ENCODE measurements at regions not wholly inside any gene's neighbourhood (a gene's known extent, or its start where the extent isn't known, plus 50 kb on each side); places are given as distances from the start of the nearest gene placed in this dataset.

DNA sequence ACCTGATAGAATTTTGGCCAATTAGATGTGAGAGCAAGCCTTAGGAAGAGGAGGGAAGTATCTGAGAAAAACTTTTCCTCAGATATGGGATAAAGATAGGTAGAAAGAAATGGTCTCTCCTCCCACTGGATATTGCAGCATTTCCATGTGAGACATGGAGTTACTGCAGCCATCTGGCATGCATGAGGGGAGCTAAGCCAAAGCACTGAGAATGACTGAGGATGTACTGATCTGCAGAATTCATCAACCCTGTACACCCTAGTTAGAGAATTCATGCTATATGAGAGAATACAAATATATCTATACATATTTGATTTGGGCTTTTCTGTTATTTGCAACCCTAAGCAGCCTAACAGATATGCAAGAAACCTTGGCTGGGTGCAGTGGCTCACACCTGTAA is 52.5 kb upstream of the RPL34 start:
- no peak for DNase-seq (ENCODE audit: low read depth)

DNA sequence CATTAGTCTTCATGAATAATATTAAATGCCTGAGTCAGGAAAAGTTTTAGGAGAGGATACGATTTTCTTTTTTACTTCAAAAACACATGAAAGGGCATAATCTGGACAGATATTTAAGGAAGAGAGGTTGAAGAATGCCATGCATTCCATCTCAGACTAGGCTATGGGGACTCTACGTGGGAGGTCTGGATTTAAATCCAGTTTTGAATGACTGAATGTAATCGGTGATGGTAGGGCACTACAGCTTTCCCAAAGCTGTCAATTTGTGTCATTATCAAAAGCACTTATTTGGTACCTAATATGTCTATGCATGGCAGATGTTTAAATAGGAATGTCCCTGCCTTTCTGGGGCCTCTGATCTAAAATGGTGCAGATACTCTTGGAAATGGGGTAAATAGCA is 59.3 kb upstream of the RPL34 start:
- DNase-seq (ENCODE audit: low read depth) = no peak

DNA sequence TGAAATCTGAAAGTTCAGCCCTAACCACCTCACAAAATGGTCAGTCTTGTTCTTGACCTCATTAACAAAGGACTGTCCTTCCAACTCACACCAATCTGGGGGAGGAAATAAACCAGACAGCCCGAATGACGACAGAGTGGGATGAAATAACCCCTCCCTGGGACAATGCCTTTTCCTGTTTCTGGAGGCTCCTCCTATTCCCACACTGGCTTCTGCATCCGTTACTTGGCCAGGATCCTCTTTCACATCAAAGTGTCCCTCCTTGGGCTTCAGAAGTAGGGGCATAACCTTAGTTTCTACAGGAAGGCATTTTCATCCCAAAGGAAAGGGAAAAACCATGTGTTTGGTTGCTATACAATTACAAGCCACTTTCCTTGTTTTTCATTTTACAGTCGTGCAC is 59.8 kb upstream of the RPL34 start:
- no peak for DNase-seq (ENCODE audit: low read depth)

DNA sequence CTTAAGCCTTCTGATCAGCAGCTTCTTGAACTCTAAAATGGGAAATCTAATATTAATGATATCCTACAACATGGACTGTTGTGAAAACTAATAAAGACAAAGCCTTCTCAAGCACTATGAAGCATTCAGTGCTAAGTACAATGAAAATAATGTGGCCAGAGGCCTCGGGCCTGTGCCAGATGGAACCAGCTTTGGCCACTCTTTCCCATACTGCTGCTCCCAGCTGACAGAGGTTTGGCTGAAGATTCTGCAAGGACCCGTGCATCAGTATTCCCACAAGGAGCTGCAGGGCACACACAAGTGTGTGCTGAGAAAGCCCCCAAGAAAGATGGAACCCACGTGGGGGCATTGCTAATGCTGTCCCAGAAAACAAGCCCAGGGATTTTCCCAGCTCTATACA is 60.5 kb upstream of the RPL34 start:
- no peak for DNase-seq (ENCODE audit: low read depth)

DNA sequence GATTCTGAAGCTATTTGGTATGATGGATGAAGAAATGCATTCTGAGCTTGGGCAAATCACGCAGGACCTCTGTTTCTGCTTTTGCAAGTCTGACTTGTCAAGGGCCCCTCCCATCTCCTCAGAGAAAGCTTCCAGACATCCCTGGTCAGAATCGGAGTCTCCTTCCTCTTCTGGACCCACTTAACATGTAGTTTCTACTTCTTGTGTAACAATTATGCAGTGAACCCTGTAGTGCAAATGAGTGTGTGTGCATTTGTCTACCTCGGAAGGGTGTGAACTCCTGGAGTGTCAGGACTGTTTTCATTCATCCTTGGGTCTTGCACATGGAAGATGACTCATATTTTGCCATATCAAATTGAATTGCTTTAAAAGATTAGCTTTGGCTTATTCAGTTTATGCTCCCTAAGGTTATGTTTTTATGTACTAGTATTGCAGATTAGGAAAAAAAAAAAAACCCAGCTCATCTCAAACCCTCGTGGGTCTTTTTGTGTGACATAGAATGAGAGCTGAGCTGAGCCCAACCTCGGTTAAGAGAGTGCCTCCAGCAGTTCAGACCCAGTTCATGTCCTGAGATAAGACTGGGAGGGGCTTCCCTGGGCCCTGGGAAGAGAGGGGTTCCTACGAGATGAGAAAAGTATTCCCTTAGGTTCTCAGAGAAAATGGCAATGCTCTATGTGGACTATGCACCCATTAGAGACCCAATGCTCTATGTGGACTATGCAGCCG is 61.1 kb upstream of the RPL34 start:
- DNase-seq (ENCODE audit: low read depth) = no peak

DNA sequence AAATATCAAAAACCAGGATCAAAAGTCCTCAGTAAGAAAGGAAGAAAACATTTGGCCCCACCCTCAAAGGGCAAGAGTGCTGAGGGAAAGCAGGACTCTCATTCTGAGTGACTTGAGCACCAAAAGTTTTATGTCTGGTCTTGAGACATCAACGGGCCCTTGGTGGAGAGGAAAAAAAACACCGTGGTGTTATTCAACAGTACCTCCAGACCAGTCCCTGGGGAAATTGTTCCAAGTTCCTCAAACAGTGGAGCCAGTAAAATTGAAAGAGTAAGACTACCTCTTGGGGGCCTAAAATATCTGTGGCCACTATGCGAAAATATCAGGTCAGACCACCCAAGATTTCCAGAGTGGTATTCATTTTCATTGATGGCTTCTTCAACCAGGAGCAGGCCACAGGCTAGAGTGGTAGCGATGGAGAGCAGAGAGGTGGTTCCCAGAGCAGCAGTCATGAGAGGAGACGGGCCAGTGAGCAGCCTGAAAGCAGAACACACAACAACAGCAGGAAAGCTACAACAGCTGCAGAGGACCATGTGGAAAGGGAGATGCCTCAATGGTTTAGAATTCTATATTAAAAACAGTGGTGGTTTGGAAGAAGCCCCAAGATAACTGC is 63.7 kb upstream of the RPL34 start:
- no peak for DNase-seq (ENCODE audit: low read depth)

DNA sequence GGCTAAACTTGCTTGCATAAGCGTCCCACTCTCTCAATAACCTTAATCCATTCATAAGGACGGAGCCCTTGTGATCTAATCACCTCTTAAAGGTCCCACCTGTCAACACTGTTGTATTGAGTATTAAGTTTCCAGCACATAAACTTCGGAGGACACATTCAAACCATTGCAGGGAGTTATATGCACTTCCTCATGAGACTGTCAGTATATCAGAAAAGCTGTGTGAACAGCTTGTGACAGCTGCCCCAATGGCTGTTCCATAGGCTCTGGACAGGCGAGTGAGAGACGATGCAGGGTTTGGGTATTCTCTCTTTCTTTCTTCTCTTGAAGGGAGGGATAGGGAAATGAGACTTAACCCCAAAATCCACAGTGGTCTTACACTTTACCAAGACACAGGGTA is 64.2 kb upstream of the RPL34 start:
- DNase-seq (ENCODE audit: low read depth) = no peak

DNA sequence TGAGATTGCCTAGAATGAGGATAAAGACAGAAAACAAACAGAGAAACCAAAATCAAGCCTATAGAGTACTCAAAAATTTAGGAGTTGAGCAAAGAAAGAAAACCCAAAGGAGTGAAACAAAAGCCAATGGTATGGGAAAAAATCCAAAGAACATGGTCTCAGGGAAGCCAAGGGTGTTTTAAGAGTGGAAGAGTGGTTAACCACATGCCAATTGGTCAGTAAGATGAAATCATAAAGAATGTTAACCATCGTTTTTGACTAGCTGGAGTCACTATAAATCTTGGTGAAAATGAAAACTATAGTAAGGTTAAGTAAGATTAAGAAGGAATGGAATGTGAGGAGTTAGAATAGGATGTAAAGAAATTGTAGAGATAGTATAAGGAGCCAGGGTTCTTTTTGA is 64.7 kb upstream of the RPL34 start:
- no peak for DNase-seq (ENCODE audit: low read depth)

DNA sequence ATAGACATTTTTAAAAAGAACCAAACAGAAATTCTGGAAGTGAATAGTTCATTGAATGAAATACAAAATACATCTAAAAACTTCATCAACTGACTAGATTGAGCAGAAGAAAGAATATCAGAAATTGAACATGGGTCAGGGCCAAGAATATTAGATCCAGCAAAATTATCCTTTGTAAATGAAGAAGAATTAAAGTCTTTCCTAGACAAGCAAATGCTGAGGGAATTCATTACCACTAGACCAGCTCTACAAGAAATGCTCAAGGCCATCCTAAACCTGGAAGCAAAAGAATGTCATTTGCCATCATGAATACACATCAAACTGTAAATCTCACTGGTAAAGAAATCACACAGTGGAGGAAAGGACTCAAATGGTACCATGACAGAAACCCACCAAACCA is 72.7 kb upstream of the RPL34 start:
- no peak for DNase-seq (ENCODE audit: low read depth)

DNA sequence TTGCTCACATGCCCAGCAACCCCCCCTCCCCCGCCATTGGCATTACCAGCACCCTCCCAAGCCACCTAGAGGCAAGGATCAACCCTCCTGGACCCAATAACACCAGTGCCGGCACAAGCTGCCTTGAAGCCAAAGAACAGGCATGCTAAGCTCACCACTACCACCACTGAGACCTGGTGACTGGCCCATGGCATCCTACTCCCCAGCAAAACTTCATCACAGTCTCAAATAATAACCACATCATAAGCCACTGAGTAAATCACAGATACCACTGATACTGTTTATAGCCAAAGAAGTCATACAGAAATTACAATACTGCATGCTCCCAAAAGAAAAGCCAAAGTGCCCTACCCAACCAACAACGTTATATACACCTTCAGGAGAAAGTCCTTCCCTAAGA is 73.6 kb upstream of the RPL34 start:
- no peak for DNase-seq (ENCODE audit: low read depth)

DNA sequence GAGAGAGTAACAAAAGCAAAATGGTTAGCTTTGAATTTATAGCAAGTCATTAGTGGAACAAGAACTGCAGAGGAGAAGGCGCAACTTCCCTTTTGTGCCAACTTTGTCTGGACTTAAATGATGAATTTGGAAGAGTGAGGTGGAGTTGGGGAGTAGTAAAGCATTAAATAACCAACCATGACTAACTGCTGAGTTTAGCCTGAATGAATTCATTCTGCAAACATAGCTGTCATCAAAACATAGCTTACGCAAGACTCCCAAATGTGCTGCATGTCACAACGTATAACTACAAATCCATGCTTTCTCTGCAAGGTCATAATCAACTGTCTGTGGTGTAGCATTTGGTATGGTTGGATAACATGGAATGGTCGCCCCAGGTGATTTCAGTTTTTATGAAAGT is 75.9 kb upstream of the RPL34 start:
- DNase-seq (ENCODE audit: low read depth) = peak; percentile 4

DNA sequence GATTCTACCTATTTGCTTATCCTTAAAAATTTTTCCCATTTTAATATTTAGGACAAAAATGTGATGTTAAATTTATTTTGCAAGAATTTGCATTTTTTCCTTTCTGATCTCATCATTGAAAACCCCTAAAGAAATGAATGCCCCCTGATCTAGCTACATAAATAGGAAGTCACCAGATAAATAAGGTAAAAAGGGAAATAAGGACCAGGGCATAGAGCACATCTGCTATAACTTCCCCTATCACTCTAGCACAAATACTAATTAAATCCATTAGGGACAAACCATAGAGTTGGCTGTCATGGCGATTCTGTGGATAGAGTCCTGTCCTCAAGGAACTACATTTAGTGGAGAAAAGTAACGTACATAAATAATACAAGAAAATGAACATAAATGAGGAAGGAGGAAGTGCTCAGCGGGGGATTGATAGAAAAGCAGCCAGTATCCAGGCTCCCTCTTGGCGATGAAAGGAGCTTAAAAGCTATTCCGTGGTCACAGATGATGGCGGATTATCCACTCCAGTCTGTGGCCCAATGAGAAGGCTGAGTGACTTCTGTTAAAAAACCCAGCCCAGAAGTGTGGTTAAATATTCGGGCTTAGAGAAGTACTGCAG is 76.9 kb upstream of the RPL34 start:
- no peak for DNase-seq (ENCODE audit: low read depth)

DNA sequence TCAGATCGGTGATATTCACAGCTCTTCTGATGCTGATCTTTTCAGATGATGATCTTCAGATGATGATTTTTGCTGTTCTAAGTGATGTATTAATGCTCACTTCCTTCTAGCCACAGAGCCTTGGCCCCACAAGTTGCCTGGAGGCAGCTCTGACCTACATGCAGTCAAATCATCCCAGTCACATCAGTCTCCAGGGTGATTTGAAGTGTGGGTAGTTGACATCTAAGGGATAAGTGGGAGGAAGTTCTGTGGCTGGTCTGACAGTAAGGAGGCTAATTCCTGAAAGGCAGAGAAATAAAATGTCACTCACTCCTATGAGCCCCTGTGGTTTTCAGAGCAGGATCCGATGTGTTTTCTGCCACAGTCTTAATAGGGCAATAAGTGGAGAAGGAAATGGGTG is 79.8 kb upstream of the RPL34 start:
- DNase-seq (ENCODE audit: low read depth) = no peak

DNA sequence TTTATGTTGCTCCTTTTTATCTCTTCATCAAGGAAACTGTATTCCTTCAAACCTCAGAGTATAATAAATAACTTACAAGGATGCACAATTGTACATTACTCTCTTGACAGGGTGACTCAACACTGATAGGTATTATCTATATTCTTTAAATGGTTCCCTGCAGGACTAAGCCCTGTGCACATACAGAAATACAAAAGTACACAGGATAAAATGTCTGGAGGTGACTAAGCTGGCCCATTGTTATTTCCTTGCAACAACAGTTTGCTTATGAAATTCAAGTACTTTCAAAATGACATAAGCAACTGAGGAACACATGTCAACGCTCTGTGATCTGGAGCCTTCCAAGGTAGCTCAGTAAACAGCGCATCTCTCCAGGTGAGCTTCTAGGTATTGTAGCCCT is 83.8 kb upstream of the RPL34 start:
- DNase-seq (ENCODE audit: low read depth) = no peak

DNA sequence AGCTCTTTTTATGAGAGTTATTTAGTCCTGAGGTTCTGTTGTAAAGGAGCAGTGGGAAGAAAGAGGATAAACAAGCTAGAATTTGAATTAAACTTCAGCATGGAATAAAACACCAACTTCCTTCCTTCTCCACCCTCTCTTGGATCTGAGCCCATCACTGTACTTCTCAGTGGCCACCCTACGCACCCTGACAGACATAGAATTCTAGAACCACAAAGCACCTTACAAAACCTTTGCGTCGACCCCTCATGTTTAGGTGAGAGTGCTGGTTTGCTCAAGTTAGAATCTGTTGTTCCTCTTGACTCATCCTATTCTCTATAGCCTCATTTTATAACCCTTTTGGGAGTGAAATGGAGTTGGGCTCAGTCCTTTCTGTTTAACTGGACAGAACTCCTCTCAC is 84.6 kb upstream of the RPL34 start:
- no peak for DNase-seq (ENCODE audit: low read depth)

DNA sequence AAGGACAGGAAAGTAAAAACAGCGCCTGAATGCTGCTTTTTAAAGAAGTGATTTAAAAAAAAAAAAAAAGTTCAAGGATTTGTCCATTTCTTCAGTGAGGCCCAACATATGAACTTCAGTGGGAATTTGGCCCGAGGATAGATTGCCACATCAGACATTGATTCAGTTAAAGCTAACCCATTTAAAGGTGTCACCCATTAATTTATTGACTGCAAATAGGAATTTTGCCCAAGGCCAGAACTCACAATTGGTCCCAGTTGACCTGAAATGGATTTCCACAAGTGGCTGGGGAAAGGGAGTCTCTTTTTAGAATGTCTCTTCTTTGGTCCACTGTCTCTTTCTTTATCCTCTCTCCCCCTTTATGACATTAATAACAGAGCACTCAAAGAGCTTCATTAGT is 86.5 kb upstream of the RPL34 start:
- no peak for DNase-seq (ENCODE audit: low read depth)

DNA sequence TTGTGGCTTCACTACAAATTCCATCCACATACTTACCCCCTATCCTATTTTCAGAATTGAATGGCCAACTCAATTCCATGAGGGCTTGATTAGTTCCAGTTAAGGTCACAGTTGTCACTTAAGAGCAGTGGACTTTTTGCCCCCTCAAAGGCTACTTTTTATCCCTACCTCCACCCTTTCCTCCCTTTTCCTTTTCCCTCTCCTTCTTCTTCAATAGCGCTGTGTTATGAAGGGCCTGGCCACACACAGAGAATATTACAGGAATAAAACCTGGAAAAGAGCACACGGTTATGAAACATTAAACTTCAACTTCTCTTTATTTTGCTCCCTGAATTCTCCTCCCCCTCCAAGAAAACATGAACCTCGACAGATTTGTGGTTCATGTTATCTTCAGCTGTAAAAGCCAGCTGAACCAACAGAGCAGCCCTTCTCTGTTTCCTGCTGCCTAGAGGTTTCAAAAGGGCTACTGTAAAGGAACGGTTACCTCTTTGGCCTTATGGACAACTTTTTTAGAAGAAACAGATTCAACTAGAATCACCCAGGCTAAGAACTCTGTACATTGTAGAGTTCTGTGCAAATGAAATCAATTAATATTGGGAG is 87.0 kb upstream of the RPL34 start:
- DNase-seq (ENCODE audit: low read depth) = no peak

DNA sequence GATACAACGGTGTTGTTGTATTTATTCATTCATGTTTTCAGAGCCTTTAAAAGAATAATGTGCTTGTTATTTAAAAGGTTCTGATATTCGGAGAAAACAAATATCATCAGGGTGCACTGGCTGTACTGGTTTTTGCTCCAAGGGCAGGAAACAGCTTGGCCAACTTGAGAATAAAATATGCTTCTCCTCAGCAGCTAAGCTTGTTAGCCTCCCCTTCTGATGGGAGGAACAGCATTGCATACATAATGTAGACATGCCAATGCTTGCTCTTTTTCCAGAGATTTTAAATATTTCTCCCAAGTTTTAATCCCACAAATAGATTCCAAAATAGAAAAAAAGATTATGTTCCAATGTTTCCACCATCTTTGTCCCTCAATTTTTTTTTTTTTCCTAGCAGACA is 87.6 kb upstream of the RPL34 start:
- DNase-seq (ENCODE audit: low read depth) = no peak

DNA sequence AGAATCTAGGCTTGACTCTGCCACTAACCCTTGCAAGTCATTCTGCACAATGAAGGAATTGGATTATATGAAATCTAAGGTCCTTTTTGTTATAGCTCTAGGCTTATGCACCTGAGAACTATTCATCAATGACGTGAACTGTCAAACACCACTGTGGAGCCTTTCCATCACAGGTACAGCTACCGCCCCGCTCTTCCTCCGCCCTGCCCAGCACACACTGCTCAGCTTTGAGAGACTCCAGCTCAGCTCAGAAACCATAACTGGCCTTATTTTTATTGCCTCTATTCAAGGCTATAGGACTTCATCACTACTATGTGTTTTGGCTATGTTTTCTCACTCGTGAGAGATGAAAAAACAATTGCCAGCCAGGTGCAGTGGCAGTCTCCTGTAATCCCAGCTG is 88.2 kb upstream of the RPL34 start:
- DNase-seq (ENCODE audit: low read depth) = no peak

DNA sequence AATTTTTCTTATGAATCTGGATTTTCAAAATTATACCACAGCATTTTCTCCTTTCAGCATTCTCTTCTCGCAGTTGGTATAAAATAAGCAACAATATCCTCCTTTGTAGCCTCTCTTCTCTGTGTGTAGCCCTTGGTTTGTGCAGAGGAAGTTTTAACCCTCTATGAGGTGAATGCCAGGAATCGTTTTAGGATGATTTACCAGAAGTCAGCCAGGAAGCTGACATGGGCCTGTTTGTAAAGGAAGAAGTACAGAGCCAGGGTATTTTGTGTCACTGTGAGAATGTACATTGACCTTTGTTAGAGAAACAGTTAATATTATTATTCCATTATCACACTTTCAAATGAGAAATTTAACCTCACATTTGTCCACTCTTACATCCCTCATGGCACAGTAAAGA is 88.9 kb upstream of the RPL34 start:
- DNase-seq (ENCODE audit: low read depth) = no peak

DNA sequence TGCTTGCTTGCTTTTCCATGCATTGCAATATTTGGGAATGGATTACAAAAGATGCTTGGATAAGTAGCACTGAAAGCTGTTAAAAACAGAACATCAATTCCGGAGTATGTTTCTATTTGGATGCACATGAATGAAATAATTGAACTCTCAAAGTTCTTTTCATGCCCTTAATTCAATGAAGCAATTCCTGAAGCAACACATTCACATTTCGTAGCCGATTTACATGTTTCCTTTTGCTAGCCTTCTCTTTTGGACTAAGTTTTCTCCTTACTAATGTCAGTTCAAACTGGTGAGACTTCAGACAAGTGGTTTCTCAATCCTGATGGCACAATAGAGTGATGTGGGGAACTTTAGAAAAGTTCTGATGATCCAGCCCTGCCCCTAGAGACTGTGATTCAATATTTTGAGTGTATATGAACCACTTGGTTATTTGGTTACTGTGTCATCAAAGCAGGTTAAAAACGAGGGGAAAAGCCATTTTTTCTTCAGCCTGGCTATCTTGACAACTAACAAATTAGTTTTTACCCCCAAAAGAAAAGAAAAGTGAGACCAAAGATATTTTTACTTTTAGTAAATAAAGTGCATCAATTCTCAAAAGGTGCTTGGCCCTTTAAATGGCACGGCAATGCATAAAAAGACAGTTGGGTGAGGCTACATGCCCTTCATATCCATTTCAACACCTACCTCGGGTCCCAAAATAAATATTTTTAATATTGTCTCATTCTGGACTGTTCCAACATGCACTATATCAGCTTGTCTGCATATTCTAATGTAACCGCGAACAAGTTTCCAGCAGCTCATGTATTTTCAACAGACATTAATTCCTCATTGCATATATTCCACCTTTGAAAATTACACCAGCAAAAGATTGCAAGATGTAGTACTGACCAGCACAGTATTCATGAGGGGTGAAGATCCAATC is 90.1 kb upstream of the RPL34 start:
- no peak for DNase-seq (ENCODE audit: low read depth)

DNA sequence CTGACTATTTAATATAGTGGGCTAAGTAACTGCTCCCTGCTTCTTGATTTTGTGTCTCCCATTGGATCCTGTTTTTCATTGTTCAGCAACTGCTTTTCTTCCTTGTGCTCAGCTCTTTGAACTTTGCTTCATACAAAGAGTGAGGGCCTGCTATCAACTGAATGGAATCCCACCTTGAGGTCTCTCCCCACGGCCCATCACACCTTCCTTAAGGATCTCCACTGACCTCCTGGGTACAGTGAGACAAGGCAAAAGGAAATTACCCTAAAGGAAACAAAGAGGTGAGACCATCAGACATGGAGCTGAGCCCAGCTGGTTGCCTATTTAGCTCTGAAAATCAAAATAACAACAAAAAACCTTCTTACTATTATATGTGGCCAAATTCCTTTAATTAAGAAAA is 91.3 kb upstream of the RPL34 start:
- DNase-seq (ENCODE audit: low read depth) = no peak
